Stomach smooth muscle (tissue), 2 donors: ENCODE measurements at regions not wholly inside any gene's neighbourhood (a gene's known extent, or its start where the extent isn't known, plus 50 kb on each side); places are given as distances from the start of the nearest gene placed in this dataset.
"Not testable (repeated sequence)": the region's sequence is repeated elsewhere in the genome, so short reads cannot be mapped to it uniquely, and the experiment has no call there.

Source experiments
- H3K27ac ChIP-seq: one replicate; pipeline ENCODE4 v1.7.0; 2013; ENCODE audit warnings: mild to moderate bottlenecking, low read length, inconsistent platforms
- H3K27me3 ChIP-seq, 2 donors: one replicate each; pipeline ENCODE4 v1.7.0; 2013; ENCODE audit warnings: low read length in 2 of 2; ENCODE audit not compliant: insufficient read depth in 2 of 2, control insufficient read depth in 1 of 2
- H3K36me3 ChIP-seq, 2 donors: one replicate each; pipeline ENCODE4 v1.7.0; 2013; ENCODE audit warnings: low read length in 2 of 2; ENCODE audit not compliant: control insufficient read depth in 2 of 2, insufficient read depth in 2 of 2
- H3K4me1 ChIP-seq: one replicate; pipeline ENCODE4 v1.7.0; 2013; ENCODE audit warnings: low read length; ENCODE audit not compliant: control insufficient read depth, insufficient read depth
- H3K4me3 ChIP-seq, 2 donors: one replicate each; pipeline ENCODE4 v1.7.0; 2013; ENCODE audit warnings: low read length in 2 of 2
- H3K9ac ChIP-seq, 2 donors: one replicate each; pipeline ENCODE4 v1.7.0; 2013; ENCODE audit warnings: low read length in 2 of 2, mild to moderate bottlenecking in 1 of 2
- H3K9me3 ChIP-seq, 2 donors: one replicate each; pipeline ENCODE4 v1.7.0; 2013; ENCODE audit warnings: low read length in 2 of 2; ENCODE audit not compliant: control insufficient read depth in 2 of 2
- donor health status: healthy.
- donor health status: Pancreatic carcinoma.

DNA sequence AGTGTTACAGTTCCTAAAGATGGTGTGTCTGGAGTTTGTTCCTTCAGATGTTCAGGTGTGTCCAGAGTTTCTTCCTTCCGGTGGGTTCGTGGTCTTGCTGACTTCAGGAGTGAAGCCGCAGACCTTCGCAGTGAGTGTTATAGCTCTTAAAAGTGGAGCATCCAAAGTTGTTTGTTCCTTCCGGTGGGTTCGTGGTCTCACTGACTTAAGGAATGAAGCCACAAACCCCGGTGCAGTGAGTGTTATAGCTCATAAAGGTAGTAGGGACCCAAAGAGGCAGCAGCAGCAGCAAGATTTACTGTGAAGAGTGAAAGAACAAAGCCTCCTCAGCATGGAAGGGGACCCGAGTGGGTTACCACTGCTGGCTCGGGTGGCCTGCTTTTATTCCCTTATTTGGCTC is 90.6 kb upstream of the CST7 start:
- H3K9me3 ChIP-seq: peaks cover 10 to 13% of the 10 kb centered on the region in 2 donors
- H3K4me1 ChIP-seq, H3K27me3 ChIP-seq, H3K27ac ChIP-seq, H3K9ac ChIP-seq, H3K36me3 ChIP-seq, H3K4me3 ChIP-seq: not testable (repeated sequence)

DNA sequence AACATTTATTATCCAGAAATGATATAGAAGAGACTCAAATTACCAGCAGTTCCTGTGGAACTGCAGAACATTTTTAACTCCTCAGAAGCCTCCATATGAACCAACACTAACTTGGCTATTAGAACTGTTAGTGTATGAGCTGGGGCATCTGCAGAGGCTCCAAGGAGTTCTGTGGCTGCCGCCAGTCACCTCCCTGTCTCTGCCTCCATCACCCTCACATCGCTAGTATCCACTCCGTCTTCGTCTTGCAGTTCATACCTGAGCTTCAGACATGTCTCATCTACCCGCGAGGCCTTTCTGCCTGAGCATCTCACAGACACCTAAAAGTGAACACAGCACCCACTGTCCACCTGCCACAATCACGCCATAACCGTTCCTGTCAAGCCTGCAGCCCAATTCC is 89.5 kb upstream of the CST7 start:
- no peak overlapping the region for H3K4me3 ChIP-seq
- peaks cover 0 to 4% of the 10 kb centered on the region in 2 donors for H3K27me3 ChIP-seq
- H3K4me1 ChIP-seq: no peaks in the 10 kb centered on the region
- no peaks in the 10 kb centered on the region for H3K36me3 ChIP-seq
- H3K9me3 ChIP-seq: peaks cover 7 to 13% of the 10 kb centered on the region in 2 donors
- no peak overlapping the region for H3K27ac ChIP-seq
- H3K9ac ChIP-seq: no peak overlapping the region

DNA sequence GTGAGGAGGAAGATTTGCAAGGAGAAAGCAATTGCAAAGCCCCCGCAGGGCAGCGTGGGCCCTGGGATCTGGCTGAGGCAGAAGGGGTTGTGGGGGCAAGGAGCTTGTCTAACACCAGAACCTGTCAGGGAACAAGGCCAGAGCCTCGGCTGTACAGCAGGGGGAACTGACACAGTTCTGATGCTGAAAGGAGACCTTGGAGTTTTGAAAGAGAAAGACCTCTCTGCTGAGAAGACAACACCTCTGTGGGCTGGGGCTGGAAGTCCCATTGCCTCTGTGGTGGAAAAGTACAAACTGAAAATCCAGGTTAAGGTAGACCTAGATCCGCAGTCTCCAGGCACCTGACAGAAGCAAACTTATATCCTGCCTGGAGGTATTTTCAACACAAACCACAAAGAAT is 86.9 kb upstream of the CST7 start:
- Histone ChIP-seq H3K4me3 (no peak overlapping the region), H3K9ac (no peak overlapping the region), H3K9me3 (peaks cover 0 to 16% of the 10 kb centered on the region in 2 donors), H3K27me3 (peaks cover 0 to 4% of the 10 kb centered on the region in 2 donors), H3K36me3 (no peaks in the 10 kb centered on the region), H3K27ac (no peak overlapping the region), H3K4me1 (no peaks in the 10 kb centered on the region)

DNA sequence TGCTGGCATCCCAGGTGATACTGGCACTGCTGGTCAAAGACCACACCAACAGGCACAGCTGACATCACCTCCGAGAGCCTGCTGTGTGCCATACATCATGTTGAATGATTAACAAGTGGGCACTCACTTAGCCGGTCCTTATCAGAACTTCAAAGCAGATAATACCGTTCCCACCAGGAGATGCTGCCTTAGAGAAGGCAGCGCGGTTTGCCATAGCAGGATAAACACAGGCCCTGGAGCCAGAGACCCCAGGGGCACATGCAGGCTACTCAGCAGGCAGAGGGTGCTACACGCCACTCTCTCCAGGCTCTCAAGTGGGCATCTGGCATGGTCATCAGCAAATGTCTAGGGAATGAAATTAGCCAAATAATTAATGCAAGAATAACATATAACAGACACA is 86.5 kb upstream of the CST7 start:
- Histone ChIP-seq H3K4me1 (no peaks in the 10 kb centered on the region), H3K9ac (no peak overlapping the region), H3K27ac (no peak overlapping the region), H3K27me3 (peaks cover 0 to 4% of the 10 kb centered on the region in 2 donors), H3K4me3 (no peak overlapping the region), H3K9me3 (peaks cover 0 to 16% of the 10 kb centered on the region in 2 donors), H3K36me3 (no peaks in the 10 kb centered on the region)

DNA sequence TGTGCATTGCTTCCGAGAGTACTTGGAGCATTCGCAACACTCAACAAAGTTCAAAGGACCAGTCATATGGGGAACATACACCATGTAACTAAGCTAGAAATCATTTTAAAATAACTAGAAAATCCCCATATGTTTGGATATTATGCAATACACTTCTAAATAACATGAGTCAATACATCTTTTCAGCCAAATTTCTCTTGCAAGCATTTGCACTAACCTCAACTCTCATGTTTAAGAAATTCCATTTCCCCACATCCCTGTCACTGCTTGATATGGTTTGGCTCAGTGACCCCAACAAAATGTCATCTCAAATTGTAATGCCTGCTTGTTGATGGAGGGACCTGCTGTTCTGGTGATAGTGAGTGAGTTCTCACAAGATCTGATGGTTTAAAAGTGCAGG is 85.7 kb upstream of the CST7 start:
- H3K4me1 ChIP-seq: no peaks in the 10 kb centered on the region
- no peaks in the 10 kb centered on the region for H3K36me3 ChIP-seq
- peaks cover 0 to 13% of the 10 kb centered on the region in 2 donors for H3K9me3 ChIP-seq
- H3K9ac ChIP-seq: no peak overlapping the region
- no peak overlapping the region for H3K27ac ChIP-seq
- peaks cover 0 to 4% of the 10 kb centered on the region in 2 donors for H3K27me3 ChIP-seq
- H3K4me3 ChIP-seq: no peak overlapping the region

DNA sequence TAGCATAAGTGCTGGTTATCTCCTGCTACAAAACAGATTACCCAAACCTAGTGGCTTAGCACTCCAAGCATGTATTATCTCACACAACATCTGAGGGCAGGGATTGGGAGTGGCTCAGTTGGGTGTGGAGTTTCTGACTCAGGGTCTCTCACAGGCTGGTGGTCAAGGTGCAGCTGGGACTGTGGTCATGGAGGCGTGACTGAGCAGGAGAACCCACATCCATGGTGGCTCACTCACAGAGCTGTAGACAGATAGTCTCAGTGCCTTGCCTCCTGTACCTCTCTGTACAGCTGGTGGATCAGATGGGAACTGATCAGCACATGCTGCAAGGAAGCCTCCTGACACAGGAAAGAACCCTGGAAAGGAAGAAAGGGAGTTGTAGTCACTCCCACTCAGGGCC is 83.1 kb upstream of the CST7 start:
- H3K4me3 ChIP-seq: no peak overlapping the region
- H3K27me3 ChIP-seq: no peaks in the 10 kb centered on the region
- H3K27ac ChIP-seq: no peak overlapping the region
- H3K36me3 ChIP-seq: no peaks in the 10 kb centered on the region
- H3K4me1 ChIP-seq: no peaks in the 10 kb centered on the region
- peaks cover 0 to 13% of the 10 kb centered on the region in 2 donors for H3K9me3 ChIP-seq
- no peak overlapping the region for H3K9ac ChIP-seq

DNA sequence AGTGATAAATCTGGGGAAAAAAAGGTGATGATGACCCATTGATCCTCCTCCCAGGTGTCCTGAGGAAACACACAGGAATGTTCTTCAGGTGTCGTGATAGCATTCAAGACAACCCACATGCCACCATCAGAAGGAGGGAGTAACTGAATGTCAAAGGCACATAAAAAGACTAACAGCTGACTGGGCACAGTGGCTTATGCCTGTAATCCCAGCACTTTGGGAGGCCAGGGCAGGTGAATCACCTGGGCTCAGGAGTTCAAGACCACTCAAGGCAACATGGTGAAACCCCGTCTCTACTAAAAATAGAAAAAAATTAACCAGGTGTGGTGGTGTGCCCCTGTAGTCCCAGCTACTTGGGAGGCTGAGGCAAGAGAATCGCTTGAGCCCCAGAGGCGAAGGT is 82.3 kb upstream of the CST7 start:
- Histone ChIP-seq H3K27me3 (no peaks in the 10 kb centered on the region), H3K4me1 (no peaks in the 10 kb centered on the region), H3K9me3 (peaks cover 0 to 13% of the 10 kb centered on the region in 2 donors), H3K4me3 (no peak overlapping the region), H3K36me3 (no peaks in the 10 kb centered on the region), H3K9ac (no peak overlapping the region), H3K27ac (no peak overlapping the region)

DNA sequence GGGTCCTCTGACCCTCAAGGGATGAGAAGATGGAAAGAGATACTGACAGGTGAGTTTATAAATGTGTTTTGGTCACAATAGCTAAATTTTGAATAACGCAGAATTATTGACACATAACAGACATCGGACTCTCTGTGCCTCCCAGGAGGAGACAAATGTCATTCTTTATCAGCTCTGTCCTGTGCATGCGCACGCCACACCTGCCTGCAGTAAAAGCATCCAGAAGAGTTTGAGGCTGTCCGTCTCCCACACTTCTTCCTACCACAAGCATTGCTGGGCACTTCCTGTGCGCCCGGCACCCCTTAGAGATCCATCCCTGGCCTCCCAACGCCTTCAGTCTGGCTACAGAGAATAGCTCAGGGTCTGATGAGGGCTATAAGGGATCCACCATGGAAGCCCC is 81.5 kb upstream of the CST7 start:
- Histone ChIP-seq H3K9me3 (peaks cover 0 to 13% of the 10 kb centered on the region in 2 donors), H3K4me3 (no peak overlapping the region), H3K4me1 (no peaks in the 10 kb centered on the region), H3K9ac (no peak overlapping the region), H3K27me3 (no peaks in the 10 kb centered on the region), H3K27ac (no peak overlapping the region), H3K36me3 (no peaks in the 10 kb centered on the region)

DNA sequence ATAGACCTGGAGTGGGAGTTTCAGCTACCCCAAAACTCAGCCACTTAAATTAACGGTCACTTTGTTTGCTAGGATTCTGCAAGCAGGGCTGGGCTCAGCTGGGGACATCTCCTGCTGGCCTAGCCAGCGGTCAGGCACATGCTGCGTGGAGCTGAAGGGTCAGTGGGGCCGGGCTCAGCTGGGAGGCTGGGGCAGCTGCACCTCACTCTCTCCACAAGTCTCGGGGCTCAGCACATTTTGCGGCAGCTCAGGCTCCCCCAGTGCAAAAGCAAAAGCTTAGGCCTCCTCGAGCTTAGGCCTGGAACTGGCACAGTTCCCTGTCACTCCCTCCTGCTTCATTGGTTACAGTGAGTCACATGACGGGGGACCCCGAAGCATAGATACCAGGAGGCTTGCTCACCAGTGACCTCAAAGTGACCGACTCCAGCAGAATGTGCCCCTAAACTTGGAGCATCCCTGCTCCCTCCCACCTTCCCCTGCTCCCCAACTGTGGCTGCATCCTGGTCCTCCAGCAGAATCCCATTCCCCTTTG is 80.6 kb upstream of the CST7 start:
- Histone ChIP-seq H3K27me3 (no peaks in the 10 kb centered on the region), H3K9ac (no peak overlapping the region), H3K36me3 (no peaks in the 10 kb centered on the region), H3K27ac (no peak overlapping the region), H3K4me3 (no peak overlapping the region), H3K9me3 (peaks cover 0 to 13% of the 10 kb centered on the region in 2 donors), H3K4me1 (no peaks in the 10 kb centered on the region)

DNA sequence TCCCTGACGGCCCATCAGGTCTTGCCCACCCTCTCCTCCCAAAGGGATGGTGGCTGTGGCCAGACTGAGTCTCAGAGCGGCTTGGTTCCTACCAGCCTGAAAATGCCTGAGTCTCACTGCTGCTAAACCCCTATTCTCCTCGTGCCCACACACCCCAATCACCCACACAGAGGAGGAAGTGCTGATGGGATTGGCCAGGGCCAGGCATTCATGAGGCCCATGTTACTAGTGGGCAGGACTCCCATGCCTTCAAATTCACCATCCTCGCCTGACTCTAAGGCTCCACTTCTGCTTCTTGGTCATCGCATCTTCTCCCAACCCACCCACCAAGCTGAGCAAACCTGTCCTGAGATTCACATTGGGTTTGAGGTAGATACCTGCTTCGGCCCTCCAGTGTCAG is 80.1 kb upstream of the CST7 start:
- Histone ChIP-seq H3K27ac (no peak overlapping the region), H3K27me3 (no peaks in the 10 kb centered on the region), H3K9ac (no peak overlapping the region), H3K4me1 (no peaks in the 10 kb centered on the region), H3K4me3 (no peak overlapping the region), H3K36me3 (no peaks in the 10 kb centered on the region), H3K9me3 (peaks cover 0 to 13% of the 10 kb centered on the region in 2 donors)

DNA sequence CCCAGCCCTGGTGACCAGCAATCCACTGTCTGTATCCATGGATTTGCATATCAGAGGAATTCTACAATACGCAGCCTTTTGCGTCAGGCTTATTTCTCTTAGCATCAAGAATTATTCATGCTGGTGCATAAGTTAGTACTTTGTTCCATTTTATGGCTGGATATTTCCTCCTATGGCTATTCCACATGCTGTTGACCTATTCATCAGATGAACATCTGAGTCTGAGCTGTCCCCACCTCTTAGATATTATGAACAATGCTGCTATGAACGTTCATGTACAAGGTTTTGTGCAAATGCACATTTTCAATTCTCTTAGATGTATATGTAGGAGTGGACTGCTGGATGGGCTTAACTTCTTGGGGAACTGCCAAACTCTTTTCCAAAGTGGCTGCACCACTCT is 79.0 kb upstream of the CST7 start:
- Histone ChIP-seq H3K36me3 (no peaks in the 10 kb centered on the region), H3K4me1 (no peaks in the 10 kb centered on the region), H3K4me3 (no peak overlapping the region), H3K27ac (no peak overlapping the region), H3K9ac (no peak overlapping the region), H3K27me3 (no peaks in the 10 kb centered on the region), H3K9me3 (peaks cover 0 to 7% of the 10 kb centered on the region in 2 donors)
